ENCODE measurements at regions not wholly inside any gene's neighbourhood (a gene's known extent, or its start where the extent isn't known, plus 50 kb on each side); places are given as distances from the start of the nearest gene placed in this dataset.

DNA sequence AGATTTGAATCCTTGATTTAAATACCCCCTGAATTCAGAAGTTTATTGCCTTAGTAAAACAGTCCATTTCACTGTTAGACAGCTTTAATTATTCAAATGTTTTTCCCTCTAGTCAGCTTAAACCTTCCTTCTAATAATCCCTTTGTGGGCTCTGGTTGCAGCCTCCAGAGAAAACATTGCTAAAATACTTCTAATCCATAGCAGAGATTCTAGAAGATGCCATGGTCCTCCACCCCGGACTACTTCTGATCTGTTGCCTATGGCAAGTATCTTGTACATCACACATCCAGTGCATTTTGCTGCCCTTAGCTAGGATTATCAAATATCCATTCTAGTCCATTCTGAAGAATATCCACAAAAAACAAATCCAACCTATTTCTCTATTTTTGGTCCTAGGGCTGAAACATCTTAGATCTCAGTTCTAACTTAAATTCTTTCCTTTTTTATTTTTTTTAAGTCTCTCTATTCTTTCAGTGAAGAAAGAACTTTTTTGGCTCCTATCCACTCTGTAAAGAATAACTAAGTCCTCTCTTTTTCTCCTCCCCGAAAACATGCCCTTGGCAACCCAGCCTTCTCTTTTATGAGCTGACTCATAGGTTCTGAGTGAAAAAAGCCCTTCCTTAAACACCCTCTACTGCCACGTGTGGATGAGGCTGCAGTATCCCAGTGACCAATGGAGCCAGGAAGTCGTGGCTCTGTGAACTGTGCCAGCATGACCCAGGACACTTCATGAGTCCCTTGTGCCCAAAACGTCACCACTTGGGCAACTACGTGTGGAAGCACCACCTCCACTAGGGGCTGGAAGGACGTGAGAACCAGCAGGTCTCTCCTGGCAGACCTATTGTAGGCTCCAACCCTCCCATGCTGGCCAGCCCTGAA, 349.8 kb downstream of the TNS1 start:
- DNase-seq = peak; percentile 91

DNA sequence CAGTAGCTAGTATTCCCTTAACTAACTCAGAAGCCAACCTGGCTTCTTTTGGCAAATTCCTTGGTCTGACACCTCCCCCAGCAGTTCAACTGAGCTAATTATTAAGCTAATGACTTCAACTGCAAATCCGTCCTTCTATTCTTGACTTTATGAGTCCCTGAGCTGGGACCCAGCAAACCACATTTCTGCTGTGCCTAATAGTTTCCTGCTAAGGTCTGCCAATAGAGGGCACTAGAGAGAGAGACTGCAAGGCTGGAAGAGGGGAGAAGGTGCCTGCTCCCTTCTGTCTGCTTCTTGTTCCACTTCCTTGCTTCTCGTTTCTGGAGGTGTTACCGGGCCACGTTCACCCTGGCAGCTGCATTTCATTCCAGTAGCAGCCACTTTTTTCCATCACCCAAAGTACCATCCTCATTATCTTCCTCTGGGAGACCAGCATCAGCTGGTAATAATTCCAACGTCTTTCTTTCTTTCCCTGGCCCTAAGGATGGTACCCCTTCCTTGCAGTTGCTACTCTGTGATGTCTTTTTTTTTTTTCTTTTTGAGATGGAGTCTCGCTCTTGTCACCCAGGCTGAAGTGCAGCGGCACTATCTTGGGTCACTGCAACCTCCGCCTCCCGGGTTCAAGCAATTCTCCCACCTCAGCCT, 352.0 kb downstream of the TNS1 start:
- peak; percentile 58 for DNase-seq

DNA sequence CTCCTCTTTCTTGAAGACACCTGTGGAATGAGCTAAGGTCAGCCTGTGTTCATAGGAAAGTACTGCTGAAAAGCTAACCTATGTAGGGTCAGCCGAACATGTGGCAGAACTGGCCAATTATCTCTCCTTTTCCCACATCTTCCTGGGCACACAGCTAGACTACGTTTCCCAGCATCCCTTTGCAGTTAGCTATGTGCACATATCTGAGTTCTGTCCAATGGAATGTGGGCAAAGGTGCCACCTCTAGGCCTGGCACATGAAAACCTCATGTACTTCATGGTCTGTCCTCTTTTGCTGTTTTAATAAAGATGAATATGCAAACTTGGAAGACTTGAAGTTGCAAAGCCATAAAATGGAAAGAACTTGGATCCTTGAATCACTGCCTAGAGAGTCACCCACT, 352.6 kb downstream of the TNS1 start:
- DNase-seq = no peak

DNA sequence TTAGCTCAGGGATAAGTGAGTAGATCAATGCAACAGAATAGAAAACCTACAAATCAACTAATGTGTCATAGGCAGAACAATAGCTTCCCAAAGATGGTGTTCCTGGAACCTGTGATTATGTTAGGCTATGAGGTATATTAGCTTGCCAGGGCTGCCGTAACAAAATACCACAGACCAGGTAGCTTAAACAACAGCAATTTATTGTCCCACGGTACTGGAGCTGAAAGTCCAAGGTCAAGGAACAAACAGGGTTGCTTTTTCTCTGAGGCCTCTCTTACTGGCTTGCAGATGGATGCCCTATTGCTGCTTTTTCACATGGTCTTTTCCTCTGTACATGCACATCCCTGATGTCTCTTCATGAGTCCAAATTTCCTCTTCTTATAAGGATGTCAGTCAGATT, 354.9 kb downstream of the TNS1 start:
- DNase-seq = no peak

DNA sequence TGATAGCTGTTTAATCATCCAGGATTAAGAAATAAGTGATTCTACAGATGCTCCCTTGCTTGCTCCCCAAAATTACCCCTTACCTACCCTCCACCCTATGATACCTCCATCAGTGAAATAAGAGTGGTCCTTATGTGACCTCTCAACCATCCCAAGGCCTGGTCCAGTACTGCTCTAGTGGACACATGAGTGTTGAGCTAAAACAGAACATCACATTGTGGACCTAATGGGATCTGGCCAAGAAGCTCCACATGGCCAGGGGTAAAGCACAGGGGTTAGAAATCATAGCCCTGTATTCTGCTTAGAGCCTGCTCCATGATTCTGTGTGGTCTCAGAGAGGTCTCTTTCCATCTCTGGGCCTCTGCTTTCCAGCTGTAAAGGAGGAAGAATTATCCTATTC, 355.6 kb downstream of the TNS1 start:
- DNase-seq = no peak

DNA sequence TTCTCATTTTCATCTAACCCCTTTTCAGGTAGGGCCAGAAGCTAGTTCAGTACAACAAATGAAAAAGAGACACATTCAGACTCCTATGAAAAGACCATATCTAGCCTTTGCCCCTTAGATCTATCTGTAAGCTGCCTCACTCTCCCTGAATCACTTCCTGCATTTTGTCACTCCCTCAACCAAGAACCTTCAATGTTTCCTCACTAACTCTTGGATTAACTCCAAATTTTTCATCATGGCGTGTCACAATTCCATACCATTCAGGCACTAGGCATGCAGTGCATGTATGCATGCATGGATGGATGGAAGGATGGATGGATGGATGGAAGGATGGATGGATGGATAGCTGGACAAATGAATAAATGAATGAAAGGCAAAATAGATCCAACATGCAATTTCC, 356.9 kb downstream of the TNS1 start:
- peak; percentile 78 for DNase-seq

DNA sequence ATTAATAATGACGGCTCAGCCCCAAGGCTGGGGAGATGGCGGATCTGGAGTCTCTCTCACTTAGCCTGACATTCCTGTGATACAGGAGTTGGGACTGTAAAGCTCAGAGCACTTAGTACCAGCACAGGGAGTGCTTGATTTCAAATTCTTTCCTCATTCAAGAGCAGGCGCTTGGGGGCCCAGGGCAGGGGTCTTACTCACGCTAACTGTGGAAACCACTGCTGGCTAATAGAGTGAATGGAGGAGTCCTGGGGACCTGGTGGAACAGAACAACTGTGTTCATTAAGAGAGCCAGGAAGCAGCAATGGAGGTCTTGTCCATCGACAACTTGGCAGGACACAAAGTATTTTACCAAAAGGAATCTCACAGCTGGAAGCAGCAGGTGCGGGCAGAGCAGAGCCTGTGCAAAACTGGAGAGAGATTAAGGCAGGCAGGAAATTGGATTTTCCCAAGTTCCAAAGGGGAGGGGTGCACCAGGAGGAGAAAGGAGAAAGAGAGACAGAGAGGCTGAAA, 358.9 kb downstream of the TNS1 start:
- no peak for DNase-seq

DNA sequence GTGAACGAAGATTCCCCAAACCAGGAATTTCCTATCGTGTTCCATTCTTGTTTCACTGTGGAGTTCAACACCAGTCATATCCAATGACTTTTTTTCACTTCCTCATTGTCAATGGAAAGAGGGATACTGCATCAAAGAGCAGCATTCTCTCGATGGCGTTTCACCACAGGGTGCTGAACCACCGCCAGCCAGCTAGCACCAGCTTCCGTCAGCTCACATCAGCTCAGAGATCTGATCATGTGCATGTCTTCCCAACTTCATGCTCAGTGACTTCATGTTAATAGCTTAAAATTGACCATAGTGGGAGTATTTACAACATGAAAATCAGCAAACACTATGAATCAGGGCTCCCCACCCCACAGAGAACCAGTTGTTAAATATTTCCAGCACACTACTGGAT, 359.9 kb downstream of the TNS1 start:
- no peak for DNase-seq

DNA sequence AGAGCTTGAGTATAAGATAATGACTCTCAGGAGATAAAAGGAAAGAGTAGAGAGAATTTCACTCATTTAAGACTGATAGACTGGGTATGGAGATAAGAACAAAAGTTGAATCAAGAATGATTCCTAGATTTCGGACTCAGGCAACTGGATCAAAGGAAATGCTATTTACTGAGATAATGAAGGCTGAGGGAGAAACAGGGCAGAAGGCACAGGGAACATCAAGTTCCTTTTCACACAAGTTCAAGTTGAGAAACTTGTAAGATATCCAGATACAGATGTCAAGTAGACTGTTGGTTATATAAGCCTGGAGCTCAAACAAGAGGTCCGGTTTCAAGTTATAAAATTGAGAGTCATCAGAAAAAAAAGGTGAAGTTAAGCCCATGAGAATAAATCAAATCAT, 360.8 kb downstream of the TNS1 start:
- no peak for DNase-seq

DNA sequence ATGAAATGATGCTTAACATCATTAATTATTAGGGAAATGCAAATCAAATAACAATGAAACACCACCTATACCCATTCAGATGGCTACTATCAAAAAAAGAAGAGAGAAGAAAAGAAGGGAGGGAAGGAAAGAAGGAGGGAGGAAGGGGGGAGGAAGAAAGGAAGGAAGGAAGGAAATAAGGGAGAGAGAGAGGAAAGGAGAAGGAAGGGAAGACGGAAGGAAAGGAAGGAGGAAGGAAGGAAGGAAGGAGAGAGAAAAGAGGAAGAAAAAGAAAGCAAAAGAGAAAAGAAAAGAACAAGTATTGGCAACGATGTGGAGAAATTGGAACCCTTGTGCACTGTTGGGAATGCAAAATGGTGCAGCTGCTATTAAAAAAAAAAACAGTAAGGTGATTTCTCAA, 363.3 kb downstream of the TNS1 start:
- no peak for DNase-seq

DNA sequence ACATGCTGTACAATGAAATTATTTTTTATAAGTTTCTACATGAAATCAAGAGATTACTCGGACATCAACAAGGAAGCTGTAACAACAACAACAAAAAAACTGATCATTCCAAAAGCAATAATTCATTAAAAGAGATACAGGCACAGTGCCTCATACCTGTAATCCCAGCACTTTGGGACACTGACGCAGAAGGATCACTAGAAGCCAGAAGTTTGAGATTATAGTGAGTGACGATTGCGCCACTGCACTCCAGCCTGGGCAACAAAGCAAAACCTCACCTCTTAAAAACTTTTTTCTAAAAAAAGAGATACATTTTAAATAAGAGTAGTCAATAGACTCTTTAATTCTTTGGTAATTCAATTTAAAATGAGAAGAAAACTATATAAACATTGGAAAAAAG, 364.3 kb downstream of the TNS1 start:
- DNase-seq = no peak

DNA sequence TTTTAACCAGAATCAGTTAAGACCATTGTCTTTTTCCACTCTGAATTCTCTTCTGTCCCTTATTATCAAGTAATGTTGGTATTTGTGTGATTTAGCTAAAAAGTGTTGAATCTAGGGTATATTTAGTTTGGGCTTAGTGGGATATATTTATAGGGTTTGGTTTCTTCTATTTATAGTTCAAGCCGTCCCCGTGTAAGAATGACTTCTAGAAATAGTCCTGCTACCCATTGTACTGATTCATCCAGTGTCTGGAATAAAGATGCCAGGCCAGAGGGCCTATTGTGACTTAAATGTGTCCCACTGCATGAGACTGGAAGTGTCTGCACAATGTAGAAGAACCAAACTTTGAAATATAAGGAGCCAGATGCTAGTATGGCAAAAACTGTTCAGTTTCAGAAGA, 364.8 kb downstream of the TNS1 start:
- no peak for DNase-seq

DNA sequence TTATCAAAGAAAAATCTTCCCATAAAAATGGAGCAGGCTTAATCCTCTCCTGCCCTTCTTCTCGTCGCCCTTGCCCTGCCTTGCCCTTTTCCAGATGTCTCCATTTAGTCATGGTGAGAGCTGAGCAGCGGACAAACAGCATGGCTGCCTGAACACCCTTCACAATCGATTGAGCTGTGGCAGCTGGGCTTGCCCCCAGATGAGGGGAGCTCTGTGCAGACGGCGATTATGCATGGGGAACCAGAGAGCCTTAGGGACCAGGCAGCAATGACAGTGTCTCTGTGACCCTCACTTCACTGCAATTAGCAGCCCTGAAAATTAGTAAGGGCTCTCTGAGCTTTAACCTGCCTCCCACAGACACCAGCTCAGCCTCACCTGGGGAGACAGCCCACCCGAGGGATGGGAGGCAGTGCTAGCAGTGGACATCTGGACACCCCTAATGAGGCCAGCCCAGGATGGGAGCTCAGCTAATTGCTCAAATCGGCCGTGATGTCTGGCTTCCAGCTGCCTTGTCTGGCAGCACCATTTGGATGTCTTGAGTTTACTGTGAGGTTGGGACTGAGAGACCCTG, 365.7 kb downstream of the TNS1 start:
- no peak for DNase-seq

DNA sequence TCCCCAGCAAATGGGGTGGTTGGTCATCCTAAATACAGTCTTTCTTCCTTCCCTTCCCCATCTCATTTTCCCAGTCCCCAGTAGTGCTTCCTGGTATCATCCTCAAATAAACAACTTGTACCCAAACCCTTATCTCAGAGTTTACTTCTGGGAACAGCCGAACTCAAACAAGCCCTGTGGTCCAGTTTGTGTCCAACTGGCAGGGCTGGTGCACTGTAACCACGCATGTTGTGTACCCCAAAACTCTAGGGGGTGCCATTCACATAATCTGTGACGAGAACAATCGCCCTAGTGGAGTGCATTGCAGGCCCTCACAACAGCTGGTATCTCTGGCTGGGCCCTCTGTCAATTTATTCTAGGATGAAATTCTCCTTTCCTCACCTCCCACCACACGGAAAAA, 366.2 kb downstream of the TNS1 start:
- DNase-seq = no peak

DNA sequence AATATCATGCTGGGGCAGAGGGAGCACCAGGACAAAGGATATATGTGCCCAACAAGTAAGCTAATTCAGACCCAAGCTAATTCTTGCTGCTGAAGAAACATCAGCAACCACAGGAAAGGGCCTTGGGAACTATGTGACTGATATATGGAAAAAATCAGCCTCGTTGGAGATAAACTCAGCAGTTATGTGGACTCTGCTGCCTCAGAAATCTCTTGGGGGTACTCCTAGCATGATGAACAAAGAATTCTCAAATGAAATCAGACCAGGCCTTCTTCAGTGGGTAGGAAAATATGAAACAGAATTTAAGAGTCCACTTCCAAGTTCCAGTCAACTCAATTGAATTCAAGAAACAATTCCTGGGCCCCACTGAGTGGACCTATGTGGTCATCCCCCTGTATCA, 367.9 kb downstream of the TNS1 start:
- no peak for DNase-seq

DNA sequence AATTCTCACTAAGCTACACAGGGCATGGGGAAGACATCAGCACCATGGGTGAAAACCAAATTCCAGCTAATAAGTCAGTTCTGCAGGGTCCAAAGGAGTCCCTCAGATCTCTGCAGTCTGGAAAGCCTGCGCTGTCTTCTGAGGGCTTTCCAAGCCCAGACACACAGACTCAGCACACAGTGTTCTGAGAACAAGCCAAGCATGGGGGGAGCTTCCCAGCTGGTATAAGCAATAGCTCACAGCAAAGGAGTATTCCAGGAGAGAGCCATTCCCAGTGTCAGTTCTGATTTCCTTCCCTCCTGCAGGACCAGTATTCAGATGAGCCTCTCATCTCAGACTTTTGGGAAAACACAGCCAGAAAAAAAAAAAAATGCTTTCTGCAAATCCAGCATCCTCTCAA, 370.8 kb downstream of the TNS1 start:
- DNase-seq = no peak

DNA sequence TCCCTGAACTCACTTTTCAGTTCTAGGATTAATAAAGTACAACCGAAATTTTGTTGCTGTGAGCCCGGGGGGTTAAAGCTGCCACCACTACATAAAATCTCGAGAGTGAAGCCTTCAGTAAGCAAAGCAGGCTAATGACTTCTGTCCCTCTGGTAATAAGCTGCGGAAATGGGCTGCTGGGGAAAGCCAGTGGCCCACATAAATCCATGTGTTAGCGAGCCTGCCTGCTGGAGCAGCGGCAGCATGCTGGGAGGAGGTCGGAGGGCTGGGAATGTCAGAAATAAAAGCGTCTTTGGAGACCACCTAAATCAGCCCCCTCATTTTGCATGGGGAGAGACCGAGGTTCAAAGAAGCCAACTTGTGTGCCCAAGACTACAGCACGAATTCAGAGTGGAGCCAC, 371.7 kb downstream of the TNS1 start:
- DNase-seq = no peak

DNA sequence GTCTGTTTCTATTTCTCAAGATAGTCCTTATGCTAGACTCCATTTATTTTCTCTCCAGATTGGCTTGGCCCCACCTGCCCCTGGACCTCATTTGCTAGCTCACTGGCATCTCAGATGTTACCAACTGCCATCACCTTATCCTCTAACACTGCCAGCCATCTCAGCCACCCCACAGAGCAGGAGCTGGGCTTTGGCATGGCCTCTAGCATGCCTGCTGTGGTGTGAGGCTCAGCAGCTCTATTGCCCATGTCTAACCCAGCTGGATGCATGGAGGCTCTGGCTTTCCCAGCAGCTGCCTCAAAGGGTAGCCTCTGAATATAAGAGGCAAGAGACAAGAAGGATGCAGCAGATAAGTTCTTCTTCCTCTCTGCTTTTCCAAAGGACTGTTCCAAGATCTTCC, 373.4 kb downstream of the TNS1 start:
- no peak for DNase-seq

DNA sequence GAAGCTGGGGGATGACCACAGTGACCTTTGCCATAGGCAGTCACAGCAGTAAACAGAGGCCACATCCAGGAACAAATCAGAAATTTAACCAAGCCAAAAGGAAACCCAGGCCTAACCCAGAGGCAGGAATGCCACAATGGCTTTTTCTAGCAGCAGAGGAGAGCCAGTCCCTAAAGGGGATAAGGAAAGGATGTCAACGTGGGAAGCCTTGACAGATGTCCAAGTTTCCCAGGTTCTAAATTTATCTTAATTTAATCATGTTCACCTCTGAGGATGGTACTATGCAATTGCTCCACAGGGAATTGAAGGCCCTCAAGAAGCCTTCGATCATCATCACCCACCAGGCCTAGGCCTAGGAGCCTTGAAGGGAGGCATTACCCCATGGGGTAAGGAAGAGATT, 374.7 kb downstream of the TNS1 start:
- no peak for DNase-seq

DNA sequence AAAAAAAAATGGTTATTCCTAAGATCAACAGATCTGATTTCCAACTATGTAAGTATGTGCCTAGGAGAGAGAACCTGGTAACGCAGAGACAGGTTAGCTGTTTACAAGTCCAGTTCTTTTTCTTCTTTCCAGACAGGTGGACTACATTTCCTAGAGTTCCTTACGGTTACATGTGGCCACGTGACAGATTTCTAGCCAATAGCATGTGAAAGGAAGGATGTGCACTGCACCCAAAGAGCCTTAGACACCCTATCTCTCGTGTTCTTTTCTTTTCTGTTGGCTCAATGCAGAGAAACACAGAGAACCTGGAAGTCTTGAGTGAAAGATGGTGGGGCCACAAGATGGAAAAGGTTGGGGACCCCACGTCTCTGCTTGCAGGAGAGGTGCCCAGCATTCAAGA, 375.9 kb downstream of the TNS1 start:
- DNase-seq = no peak

DNA sequence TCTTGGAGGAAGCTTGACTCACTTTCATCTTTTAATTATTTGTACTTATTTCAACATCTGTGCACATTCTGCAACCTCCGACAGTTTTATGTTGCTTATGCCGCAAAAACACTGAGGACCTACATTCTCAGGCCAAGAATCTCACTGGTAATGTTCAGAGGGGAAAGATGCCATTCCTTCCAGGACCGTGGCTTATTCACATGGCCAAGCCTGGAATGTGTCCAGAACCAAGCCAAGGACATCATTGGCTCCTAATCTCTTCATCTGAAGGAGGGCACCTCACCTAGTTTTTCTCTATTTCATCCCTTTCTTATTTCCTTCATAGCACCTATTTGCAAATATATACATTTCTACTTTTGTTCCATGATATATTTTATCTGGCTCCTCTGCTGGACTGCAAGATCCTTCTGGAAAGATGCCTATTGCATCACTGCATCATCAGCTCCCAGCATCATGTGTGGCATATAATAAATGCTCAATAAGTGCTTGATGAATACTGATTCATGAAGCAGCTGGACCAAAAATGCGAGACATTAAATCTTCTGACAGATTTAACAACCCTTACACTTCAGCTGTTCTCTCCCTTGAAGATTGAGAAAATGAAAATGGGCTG, 377.1 kb downstream of the TNS1 start:
- DNase-seq = peak; percentile 79

DNA sequence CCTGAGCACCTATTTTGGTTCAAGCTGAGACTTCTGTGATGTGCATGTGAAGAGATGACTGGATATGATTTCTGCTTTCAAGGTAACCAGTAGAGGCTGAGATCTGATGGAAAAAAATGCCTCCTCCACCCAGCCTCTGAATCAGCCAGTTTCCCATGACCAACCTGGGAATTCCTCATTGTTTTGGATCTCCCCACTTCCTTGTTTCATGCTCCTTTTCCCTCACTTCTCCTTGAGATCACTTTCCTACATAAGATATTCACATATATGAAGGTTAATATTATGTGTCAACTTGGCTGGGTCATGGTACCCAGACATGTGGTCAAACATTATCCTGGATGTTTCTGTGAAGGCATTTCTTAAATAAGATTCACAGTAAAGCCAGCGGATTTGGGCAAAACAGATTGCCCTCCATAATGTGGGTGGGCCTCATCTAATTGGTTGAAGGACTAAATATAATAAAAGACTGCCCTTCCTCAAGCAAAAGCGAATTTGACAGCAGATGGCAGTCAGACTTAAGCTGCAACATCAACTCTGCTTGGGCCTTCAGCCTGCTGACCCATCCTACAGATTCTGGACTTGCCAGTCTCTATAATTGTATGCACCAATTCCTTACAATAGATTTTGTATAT, 379.4 kb downstream of the TNS1 start:
- DNase-seq = no peak

Measured in fibroblast of skin of right quadriceps (primary cell).